ENCODE measurements at regions not wholly inside any gene's neighbourhood (a gene's known extent, or its start where the extent isn't known, plus 50 kb on each side); places are given as distances from the start of the nearest gene placed in this dataset.

DNA sequence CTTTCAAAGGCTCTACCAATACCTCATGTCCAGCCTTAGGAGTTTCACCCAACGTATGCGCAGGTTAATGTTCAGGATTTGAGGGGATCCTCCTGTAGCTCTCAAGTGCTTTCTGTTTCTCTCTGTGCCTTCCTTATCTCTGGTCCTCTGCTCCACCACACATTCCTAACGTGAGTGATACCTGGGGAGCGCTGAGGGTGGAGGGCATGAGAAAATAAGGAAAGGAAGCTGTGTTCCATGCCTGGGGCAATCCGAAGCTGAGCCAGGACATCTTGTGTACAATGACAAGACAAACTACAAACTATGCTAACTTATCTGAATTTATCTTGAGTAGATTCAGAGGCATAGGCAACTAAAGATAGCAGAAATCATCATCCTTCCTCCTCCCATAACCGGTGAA, 136.4 kb downstream of the SST start:
- H3K9ac ChIP-seq (ENCODE audit: control insufficient read depth, extremely low read depth, insufficient read depth, low read length), result no peak overlapping the region
- dilution Hi-C loops (cut with MboI; ENCODE audit: extremely low pct_ligation_motif_present, low sequenced_read_pairs), result no loop called here
- no peaks in the 10 kb centered on the region for H3K79me2 ChIP-seq (ENCODE audit: control insufficient read depth, insufficient read depth, low read length)
- H3K9me3 ChIP-seq (ENCODE audit: control insufficient read depth, low read depth, low read length), result no peaks in the 10 kb centered on the region
- H3K36me3 ChIP-seq (ENCODE audit: control insufficient read depth in 2 of 2, extremely low read depth in 1 of 2, insufficient read depth in 2 of 2, low read length in 2 of 2), result no peaks in the 10 kb centered on the region
- H4K20me1 ChIP-seq (ENCODE audit: control insufficient read depth, extremely low read depth, insufficient read depth, low read length), result no peaks in the 10 kb centered on the region
- FAIRE-seq (no peak), DNase-seq (ENCODE audit: low read depth, low spot score) (no peak)
- H3K4me1 ChIP-seq (ENCODE audit: control insufficient read depth, extremely low read depth, insufficient read depth, low read length), result no peaks in the 10 kb centered on the region
- no peaks in the 10 kb centered on the region for H3K27me3 ChIP-seq (ENCODE audit: control insufficient read depth, extremely low read depth, insufficient read depth, low read length)
- H3K4me2 ChIP-seq (ENCODE audit: control insufficient read depth, extremely low read depth, insufficient read depth, low read depth, low read length), result no peak overlapping the region
- TF ChIP-seq, protein P1, sequence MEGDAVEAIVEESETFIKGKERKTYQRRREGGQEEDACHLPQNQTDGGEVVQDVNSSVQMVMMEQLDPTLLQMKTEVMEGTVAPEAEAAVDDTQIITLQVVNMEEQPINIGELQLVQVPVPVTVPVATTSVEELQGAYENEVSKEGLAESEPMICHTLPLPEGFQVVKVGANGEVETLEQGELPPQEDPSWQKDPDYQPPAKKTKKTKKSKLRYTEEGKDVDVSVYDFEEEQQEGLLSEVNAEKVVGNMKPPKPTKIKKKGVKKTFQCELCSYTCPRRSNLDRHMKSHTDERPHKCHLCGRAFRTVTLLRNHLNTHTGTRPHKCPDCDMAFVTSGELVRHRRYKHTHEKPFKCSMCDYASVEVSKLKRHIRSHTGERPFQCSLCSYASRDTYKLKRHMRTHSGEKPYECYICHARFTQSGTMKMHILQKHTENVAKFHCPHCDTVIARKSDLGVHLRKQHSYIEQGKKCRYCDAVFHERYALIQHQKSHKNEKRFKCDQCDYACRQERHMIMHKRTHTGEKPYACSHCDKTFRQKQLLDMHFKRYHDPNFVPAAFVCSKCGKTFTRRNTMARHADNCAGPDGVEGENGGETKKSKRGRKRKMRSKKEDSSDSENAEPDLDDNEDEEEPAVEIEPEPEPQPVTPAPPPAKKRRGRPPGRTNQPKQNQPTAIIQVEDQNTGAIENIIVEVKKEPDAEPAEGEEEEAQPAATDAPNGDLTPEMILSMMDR (optimal IDR thresholded peaks at IDR 0.05 in 1 of 3, IDR thresholded peaks at IDR 0.05 in 1 of 3, conservative IDR thresholded peaks at IDR 0.05 in 1 of 3; ENCODE audit: extremely low read depth in 1 of 3, insufficient read depth in 2 of 3, low read length in 3 of 3), result no peak
- no peak for TF ChIP-seq EZH2 (IDR thresholded peaks at IDR 0.05; ENCODE audit: low read length)
- H3K27ac ChIP-seq (ENCODE audit: control insufficient read depth, insufficient read depth, low read length), result no peak overlapping the region
- H3K9me1 ChIP-seq (ENCODE audit: control insufficient read depth, extremely low read depth, insufficient read depth, low read length), result no peaks in the 10 kb centered on the region
- no peak overlapping the region for H3K4me3 ChIP-seq (ENCODE audit: control insufficient read depth in 2 of 3, extremely low read depth in 1 of 3, insufficient read depth in 2 of 3, low read depth in 1 of 3, low read length in 3 of 3)
- H2AFZ ChIP-seq (ENCODE audit: control insufficient read depth, low read length), result no peak overlapping the region

DNA sequence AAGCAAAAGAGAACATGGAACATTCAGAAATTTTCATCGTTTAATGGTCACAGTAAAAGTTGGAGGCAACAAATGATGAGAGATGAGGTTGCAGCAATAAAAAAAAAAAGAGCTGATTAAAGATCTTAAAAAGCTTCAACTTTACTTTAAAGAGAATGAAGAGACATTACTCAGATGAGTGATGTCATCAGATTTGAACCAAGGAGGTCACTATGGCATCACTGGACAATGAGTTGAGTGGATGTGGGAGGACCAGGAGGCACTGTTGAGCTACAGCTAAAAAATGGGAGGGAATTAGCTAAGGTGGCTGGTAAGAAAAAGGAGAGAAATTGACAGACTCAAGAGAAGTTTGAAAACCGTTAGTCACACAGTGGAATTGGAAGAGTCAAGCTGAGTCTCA, 138.4 kb downstream of the SST start:
- no peaks in the 10 kb centered on the region for H3K36me3 ChIP-seq (ENCODE audit: control insufficient read depth in 2 of 2, extremely low read depth in 1 of 2, insufficient read depth in 2 of 2, low read length in 2 of 2)
- no peak overlapping the region for H3K4me2 ChIP-seq (ENCODE audit: control insufficient read depth, extremely low read depth, insufficient read depth, low read depth, low read length)
- FAIRE-seq (no peak), DNase-seq (ENCODE audit: low read depth, low spot score) (no peak)
- no peaks in the 10 kb centered on the region for H4K20me1 ChIP-seq (ENCODE audit: control insufficient read depth, extremely low read depth, insufficient read depth, low read length)
- dilution Hi-C loops (cut with MboI; ENCODE audit: extremely low pct_ligation_motif_present, low sequenced_read_pairs), result no loop called here
- H3K9ac ChIP-seq (ENCODE audit: control insufficient read depth, extremely low read depth, insufficient read depth, low read length), result no peak overlapping the region
- TF ChIP-seq, protein P1 (optimal IDR thresholded peaks at IDR 0.05 in 1 of 3, IDR thresholded peaks at IDR 0.05 in 1 of 3, conservative IDR thresholded peaks at IDR 0.05 in 1 of 3; ENCODE audit: extremely low read depth in 1 of 3, insufficient read depth in 2 of 3, low read length in 3 of 3), result no peak
- H3K9me1 ChIP-seq (ENCODE audit: control insufficient read depth, extremely low read depth, insufficient read depth, low read length), result no peaks in the 10 kb centered on the region
- no peak overlapping the region for H2AFZ ChIP-seq (ENCODE audit: control insufficient read depth, low read length)
- H3K4me1 ChIP-seq (ENCODE audit: control insufficient read depth, extremely low read depth, insufficient read depth, low read length), result no peaks in the 10 kb centered on the region
- no peaks in the 10 kb centered on the region for H3K27me3 ChIP-seq (ENCODE audit: control insufficient read depth, extremely low read depth, insufficient read depth, low read length)
- H3K79me2 ChIP-seq (ENCODE audit: control insufficient read depth, insufficient read depth, low read length), result no peaks in the 10 kb centered on the region
- H3K4me3 ChIP-seq (ENCODE audit: control insufficient read depth in 2 of 3, extremely low read depth in 1 of 3, insufficient read depth in 2 of 3, low read depth in 1 of 3, low read length in 3 of 3), result no peak overlapping the region
- H3K27ac ChIP-seq (ENCODE audit: control insufficient read depth, insufficient read depth, low read length), result no peak overlapping the region
- H3K9me3 ChIP-seq (ENCODE audit: control insufficient read depth, low read depth, low read length), result no peaks in the 10 kb centered on the region

Data from keratinocyte (primary cell).